Ascending aorta (tissue), 2 donors: ENCODE measurements at regions not wholly inside any gene's neighbourhood (a gene's known extent, or its start where the extent isn't known, plus 50 kb on each side); places are given as distances from the start of the nearest gene placed in this dataset.

Experiments used
- DNase-seq, 2 donors: peaks; one replicate each; pipeline ENCODE4 v3.0.0-alpha.2; 2019; ENCODE audit warnings: low spot score in 2 of 2
- H3K27ac ChIP-seq, 2 donors: fragments of 200-600 bp; sonication (generic); one replicate each; pipeline ENCODE4 v1.5.1; 2016 to 2017; ENCODE audit warnings: mild to moderate bottlenecking in 1 of 2
- H3K27me3 ChIP-seq: fragments of 200-600 bp; sonication (generic); one replicate; pipeline ENCODE4 v1.5.1; 2017
- H3K36me3 ChIP-seq, 2 donors: fragments of 200-600 bp; sonication (generic); one replicate each; pipeline ENCODE4 v1.5.1; 2016
- H3K4me1 ChIP-seq, 2 donors: fragments of 200-600 bp; sonication (generic); one replicate each; pipeline ENCODE4 v1.5.1; 2016 to 2017; ENCODE audit warnings: mild to moderate bottlenecking in 1 of 2
- H3K4me3 ChIP-seq, 2 donors: fragments of 200-600 bp; sonication (generic); one replicate each; pipeline ENCODE4 v1.5.1; 2016 to 2017; ENCODE audit warnings: mild to moderate bottlenecking in 1 of 2
- H3K9me3 ChIP-seq, 2 donors: fragments of 200-600 bp; sonication (generic); one replicate each; pipeline ENCODE4 v1.5.1; 2016
- intact Hi-C: fragments of 100-400 bp; cut with DNase I; formaldehyde crosslinking; loops from one replicate; pipeline ENCODE4 v1.15.1; 2023
- TF ChIP-seq, protein P1 (sequence below), 3 experiments: fragments of 200-600 bp in 2 of 3; fragments of 450-650 bp in 1 of 3; sonication (generic) in 2 of 3; IDR thresholded peaks; one replicate each; pipeline ENCODE4 v1.5.1; 2016 to 2019; ENCODE audit warnings: antibody characterized with exemption in 3 of 3, mild to moderate bottlenecking in 1 of 3, moderate library complexity in 1 of 3

- Histone ChIP-seq H3K27me3 (no peaks in the 10 kb centered on the region), H3K4me1 (no peaks in the 10 kb centered on the region), H3K9me3 (no peaks in the 10 kb centered on the region), H3K27ac (no peak overlapping the region), H3K36me3 (no peaks in the 10 kb centered on the region), H3K4me3 (no peak overlapping the region)
- intact Hi-C loops = no loop called here
- TF ChIP-seq, protein P1, sequence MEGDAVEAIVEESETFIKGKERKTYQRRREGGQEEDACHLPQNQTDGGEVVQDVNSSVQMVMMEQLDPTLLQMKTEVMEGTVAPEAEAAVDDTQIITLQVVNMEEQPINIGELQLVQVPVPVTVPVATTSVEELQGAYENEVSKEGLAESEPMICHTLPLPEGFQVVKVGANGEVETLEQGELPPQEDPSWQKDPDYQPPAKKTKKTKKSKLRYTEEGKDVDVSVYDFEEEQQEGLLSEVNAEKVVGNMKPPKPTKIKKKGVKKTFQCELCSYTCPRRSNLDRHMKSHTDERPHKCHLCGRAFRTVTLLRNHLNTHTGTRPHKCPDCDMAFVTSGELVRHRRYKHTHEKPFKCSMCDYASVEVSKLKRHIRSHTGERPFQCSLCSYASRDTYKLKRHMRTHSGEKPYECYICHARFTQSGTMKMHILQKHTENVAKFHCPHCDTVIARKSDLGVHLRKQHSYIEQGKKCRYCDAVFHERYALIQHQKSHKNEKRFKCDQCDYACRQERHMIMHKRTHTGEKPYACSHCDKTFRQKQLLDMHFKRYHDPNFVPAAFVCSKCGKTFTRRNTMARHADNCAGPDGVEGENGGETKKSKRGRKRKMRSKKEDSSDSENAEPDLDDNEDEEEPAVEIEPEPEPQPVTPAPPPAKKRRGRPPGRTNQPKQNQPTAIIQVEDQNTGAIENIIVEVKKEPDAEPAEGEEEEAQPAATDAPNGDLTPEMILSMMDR (IDR thresholded peaks at IDR 0.05) = no peak
- DNase-seq = no peak
Measured at GRCh38 chr7:81529785-81530184, 240.1 kb downstream of the HGF start.

GRCh38 chr7:81527651-81528050 lies 242.2 kb downstream of the HGF start:
- no peak for DNase-seq
- intact Hi-C loops = no loop called here
- TF ChIP-seq, protein P1 (IDR thresholded peaks at IDR 0.05) = no peak

GRCh38 chr7:81526971-81527370 lies 242.9 kb downstream of the HGF start:
- TF ChIP-seq, protein P1 (IDR thresholded peaks at IDR 0.05) = no peak
- Histone ChIP-seq H3K27me3 (no peaks in the 10 kb centered on the region), H3K27ac (no peak overlapping the region), H3K4me3 (no peak overlapping the region), H3K9me3 (no peaks in the 10 kb centered on the region), H3K4me1 (no peaks in the 10 kb centered on the region), H3K36me3 (no peaks in the 10 kb centered on the region)
- intact Hi-C loops = no loop called here
- no peak for DNase-seq

More at GRCh38 chr7:81527651-81528050, 242.2 kb downstream of the HGF start:
- no peak overlapping the region for H3K27ac ChIP-seq
- H3K36me3 ChIP-seq = no peaks in the 10 kb centered on the region
- no peaks in the 10 kb centered on the region for H3K27me3 ChIP-seq
- H3K9me3 ChIP-seq = no peaks in the 10 kb centered on the region
- H3K4me1 ChIP-seq = no peaks in the 10 kb centered on the region
- no peak overlapping the region for H3K4me3 ChIP-seq

- no peaks in the 10 kb centered on the region for H3K36me3 ChIP-seq
- no peaks in the 10 kb centered on the region for H3K9me3 ChIP-seq
Measured at GRCh38 chr7:81525841-81526240, 244.0 kb downstream of the HGF start.

GRCh38 chr7:81519886-81520285 lies 250.0 kb downstream of the HGF start:
- Histone ChIP-seq H3K27me3 (no peaks in the 10 kb centered on the region), H3K4me3 (no peak overlapping the region), H3K4me1 (no peaks in the 10 kb centered on the region), H3K36me3 (no peaks in the 10 kb centered on the region), H3K27ac (no peak overlapping the region), H3K9me3 (no peaks in the 10 kb centered on the region)
- TF ChIP-seq, protein P1 (IDR thresholded peaks at IDR 0.05) = no peak
- no peak for DNase-seq
- intact Hi-C loops = no loop called here

More at GRCh38 chr7:81525841-81526240, 244.0 kb downstream of the HGF start:
- no peaks in the 10 kb centered on the region for H3K27me3 ChIP-seq
- TF ChIP-seq, protein P1 (IDR thresholded peaks at IDR 0.05) = no peak
- no peaks in the 10 kb centered on the region for H3K4me1 ChIP-seq
- DNase-seq = no peak
- intact Hi-C loops = no loop called here
- no peak overlapping the region for H3K4me3 ChIP-seq
- H3K27ac ChIP-seq = no peak overlapping the region

DNA sequence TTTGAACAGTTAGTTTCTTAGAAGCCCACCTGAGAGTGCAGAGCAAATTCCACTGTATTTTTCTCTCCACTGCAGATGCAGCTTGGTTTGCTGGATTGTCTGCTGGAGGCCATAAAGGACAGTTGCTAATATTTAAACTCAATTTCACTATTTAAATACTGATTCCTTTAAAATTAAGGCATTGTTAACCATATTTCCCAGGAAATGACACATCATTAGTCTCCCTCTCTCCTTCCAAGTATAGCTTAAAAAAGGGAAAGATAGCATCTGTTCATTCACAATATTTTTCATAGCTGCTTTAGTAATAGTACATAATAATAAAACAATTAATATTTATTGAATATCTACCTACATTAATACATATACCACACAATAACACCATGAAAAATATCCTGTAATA lies 252.9 kb downstream of the HGF start:
- no peaks in the 10 kb centered on the region for H3K27me3 ChIP-seq
- H3K4me3 ChIP-seq = no peak overlapping the region
- intact Hi-C loops = no loop called here
- no peaks in the 10 kb centered on the region for H3K9me3 ChIP-seq
- DNase-seq = no peak
- no peaks in the 10 kb centered on the region for H3K36me3 ChIP-seq
- no peak overlapping the region for H3K27ac ChIP-seq
- TF ChIP-seq, protein P1 (IDR thresholded peaks at IDR 0.05) = no peak
- no peaks in the 10 kb centered on the region for H3K4me1 ChIP-seq
